Middle frontal gyrus (tissue), 1 donor: ENCODE measurements at regions not wholly inside any gene's neighbourhood (a gene's known extent, or its start where the extent isn't known, plus 50 kb on each side); places are given as distances from the start of the nearest gene placed in this dataset.
A peak's percentile ranks its signal among the peaks of the same experiment; 100 is the strongest.

Experiments used
- DNase-seq: peaks from one replicate; pipeline ENCODE4 v3.0.0-alpha.2; 2015; ENCODE audit warnings: low spot score; ENCODE audit errors: extremely low spot score

DNA sequence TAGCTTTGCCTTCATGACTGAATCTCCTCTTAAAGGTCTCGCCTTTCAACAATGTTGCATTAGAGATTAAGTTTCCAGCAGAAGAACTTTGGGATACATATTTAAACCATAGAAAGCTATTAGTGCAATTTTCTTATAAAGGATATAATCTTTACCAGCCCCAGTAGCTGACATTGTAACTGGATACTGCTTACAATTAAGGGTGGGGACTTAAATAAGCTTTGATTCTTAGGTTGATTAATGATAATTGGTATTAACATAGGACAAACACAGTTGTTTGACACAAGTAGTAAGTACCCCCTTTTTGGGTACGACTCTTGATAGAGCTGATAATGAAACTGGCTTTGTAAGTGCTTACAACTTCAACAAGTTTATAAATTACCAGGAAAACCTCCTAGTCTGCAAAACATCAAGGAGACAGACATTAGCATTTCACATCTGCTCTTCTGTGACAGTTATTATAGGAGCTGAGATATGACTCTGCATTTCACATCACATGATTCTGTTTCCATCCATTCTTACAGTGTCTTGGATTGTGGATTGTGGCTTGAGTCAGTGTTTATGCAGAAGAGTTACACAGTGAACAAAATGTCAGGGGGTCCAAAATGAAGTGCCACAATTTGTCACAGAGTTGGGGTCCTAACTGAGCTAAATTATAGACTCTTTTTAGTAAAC lies 249.1 kb upstream of the E2F7 start:
- DNase-seq = no peak

DNA sequence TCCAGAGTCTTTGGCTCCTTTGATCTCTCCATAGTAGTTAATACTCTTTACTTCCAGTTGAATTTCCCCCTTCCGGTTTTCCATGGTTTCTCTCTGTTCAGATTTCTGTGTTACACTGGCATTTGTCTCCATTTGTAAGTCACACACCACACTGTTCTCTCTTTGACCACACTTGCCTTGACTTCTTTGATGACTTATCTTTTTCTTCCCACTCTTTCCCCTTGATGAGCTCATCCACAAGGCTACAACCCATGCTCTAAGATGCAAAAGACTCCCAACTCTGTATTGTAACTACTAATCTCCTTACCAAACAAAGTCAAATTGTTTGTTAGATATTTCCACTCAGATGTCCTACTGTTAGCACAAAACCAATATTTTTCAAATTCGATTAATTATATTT lies 242.7 kb upstream of the E2F7 start:
- DNase-seq = no peak

DNA sequence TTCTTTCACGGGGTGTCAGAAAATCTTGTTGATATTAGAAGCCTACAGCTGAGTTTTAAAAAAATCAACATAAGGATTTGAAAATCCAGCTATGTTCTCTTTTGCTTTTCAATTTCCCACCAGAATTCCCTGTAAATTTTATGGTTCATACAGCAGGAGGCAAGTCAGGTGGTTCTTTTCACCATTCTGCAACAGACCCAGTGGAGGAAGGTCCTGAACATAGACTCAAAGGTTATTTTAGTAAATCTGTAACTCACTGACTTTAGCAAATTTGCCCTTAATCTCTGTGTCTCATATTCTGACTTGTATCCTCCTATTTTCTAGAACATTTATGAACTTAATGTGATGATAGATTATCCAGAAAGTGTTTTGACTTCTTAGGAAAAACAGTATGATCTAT lies 235.4 kb upstream of the E2F7 start:
- DNase-seq = no peak

DNA sequence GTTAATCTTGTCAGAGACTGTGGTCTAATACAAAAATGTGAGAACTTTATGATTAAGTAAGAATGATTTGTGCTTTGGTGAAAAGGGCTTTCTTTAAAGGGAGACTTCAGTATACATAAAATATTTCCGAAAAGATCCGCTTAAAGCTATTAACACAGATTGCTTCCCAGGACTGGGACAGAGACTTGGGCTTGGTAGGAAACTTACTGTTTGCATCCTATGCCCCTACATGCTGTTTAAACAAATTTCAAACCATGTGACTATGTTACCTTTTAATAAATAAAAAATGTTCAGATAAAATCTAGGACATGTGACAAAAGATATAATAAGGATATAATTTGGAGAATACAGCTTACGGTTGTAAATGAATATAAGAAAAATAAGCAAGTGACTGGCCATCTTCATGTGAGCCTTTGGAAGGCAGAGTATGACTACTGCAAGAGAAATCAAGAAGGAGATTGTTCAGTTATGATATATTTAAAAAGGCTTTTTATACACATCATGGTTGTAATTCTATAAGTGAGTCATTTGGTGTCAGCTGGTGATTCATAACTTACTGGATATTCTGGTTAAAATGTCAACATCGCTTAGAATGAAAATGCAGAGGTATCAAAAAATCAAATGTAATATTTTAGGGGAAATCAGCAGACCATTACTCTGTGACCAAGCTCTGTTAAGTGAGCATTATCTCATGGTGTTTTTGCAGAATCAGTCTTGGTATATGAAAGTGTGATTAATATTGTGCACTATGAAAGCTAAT lies 234.7 kb upstream of the E2F7 start:
- no peak for DNase-seq

DNA sequence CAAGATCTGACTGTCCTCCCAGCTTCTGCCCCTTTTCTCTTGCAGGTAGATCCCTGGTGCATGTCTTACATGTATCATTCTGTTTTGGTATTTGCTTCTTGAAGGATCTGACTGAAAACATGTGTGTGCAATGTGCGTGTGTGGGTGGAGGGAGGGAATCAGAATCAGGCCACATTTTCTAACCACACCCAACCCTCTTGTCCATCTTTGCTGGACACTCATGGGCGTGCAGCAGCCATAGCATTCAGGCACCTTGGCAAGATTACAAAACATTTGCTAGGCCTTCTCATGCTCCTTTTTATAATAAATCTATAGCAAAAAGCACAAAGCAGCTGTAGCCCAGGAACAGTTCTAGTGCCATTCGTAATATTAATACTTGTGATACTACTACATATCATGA lies 233.6 kb upstream of the E2F7 start:
- no peak for DNase-seq

DNA sequence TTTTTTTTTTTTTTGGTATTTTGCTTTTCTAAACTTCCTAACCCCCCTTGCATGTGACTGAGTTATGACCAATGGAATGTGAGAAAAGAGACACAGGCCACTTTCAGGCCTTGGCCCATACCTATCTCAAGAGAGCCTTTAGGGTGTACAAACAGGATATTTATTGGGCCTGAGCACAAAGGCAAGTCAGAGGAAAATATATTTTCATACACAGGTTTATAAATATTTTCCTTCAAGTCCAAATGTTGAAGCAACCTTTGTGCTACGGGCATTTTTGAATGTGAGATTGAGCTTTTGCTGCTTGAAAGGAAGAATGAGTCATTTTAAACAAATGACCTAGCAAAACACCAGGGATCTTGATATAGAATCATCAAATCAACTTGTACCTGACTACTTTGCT lies 228.6 kb upstream of the E2F7 start:
- no peak for DNase-seq

DNA sequence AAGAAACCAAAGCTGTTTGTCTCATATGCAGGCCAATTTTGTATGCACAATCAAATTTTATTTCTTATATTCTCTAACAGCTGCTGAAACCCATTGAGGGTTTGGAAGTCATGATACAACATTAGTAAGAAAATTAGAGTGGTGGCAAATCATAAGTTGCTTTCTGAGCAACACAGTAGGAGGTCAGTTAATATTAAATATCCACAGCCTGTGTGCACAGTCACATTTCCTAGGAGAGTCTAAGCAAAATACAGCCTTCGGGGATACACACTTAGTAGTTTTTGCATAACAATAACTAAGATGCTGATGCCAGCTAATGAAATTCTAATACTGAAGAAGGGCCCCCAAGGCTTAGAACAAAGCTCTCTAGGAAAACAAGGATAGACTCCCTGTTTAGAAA lies 209.6 kb upstream of the E2F7 start:
- no peak for DNase-seq

DNA sequence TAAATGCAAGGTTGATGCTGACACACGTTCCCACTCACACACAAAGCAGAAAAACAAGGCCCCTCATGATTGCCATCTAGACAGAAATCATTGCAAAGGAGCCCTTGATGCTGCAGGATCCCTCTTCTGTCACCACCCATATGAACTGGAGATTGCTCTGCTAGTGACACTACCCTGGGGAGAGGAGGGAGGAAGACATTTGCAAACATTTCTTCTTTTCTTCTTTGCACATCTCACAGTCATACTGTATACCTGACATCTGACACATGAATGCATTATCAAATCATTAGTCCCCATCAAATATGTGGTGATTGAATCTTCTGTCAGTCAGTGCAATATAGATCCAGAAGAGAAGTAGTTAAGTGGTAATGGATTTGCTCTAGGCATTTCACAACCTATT lies 208.5 kb upstream of the E2F7 start:
- DNase-seq = no peak

DNA sequence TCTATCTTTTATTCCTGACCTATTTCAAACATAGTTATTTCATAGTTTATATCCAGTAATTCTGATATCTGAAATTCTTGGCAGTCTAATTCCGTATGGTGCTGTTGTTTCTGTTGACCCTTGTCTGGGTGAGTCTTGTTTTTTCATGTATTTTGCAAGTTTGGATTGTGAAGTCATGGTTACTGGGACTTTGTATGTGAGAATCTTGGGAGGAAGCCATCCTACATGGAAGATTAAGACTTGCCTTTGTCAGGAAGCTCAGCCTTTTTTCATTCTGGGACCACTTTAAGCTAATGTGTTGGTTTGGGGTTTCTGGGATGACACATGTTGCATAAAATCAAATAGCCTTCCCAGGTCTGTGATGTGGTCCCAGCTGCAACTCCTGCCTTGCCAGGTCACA lies 191.6 kb upstream of the E2F7 start:
- no peak for DNase-seq

DNA sequence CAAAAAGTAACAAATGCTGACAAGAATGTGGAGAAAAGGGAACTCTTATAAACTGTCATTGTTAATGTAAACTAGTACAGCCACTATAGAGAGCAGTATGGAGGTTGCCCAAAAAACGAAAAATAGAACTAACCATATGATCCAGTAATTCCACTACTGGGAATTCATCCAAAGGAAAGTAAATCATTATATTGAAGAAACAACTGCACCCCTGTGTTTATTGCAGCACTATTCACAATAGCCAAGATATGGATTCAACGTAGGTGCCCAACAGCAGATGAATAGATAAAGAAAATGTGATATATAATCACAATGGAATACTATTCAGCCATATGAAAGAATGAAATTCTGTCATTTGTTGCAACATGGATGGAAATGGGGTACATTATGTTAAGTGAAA lies 188.0 kb upstream of the E2F7 start:
- DNase-seq = no peak

DNA sequence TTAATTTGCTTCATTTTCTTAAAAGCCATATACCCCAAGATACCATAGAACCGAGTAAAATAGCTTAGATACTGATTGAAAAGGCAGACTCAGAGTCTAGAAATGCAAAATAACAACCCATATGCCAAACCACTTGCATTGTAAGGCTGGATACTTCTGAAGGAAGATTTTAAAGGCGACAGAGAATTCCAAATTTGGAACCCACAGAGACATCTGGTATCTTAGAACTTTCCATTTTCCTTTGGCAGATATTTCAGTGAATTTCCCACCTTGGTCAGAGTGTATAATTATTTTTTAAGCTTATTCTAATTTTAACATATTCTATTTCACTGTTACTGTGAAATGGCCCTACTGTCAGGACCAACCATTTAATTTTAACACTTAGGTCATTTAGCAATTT lies 186.4 kb upstream of the E2F7 start:
- peak; percentile 37 for DNase-seq

DNA sequence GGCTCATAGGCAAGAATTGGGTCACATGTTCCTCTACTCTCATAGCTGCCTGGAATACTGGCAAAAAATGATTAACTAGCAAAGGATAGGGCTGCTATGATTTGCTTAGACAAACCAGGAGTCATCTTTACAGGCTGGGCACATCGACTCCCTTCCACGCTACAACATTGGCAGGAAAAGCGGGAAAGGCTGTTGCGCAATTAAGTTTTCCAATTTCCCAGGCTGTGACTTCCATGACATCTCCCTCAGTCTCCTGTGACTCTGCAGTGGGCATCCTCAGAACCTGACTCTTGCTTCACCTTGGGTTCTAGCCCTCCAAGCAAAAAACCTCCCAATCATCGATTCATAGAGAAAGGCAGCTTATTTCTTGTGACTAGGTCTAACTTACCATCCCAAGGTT lies 184.5 kb upstream of the E2F7 start:
- DNase-seq = no peak

DNA sequence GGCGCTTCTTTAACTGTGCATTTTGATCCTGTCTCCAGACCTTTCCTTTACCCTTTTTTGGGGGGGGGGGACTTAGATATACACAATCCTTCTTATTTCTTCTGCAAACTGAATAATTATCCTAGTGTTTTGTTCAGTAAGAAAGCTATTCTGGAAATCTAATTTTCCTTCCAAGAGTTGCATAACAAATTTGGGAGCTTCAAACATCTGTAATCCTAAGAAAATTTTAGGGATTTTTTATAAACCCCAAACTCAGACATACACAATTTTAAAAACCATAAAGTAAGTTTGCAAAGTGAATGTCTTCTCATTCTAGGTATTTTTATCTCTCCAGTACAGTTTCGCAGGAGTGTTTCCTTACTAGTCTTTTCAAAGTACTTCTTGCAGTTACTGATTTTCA lies 182.7 kb upstream of the E2F7 start:
- DNase-seq = no peak

DNA sequence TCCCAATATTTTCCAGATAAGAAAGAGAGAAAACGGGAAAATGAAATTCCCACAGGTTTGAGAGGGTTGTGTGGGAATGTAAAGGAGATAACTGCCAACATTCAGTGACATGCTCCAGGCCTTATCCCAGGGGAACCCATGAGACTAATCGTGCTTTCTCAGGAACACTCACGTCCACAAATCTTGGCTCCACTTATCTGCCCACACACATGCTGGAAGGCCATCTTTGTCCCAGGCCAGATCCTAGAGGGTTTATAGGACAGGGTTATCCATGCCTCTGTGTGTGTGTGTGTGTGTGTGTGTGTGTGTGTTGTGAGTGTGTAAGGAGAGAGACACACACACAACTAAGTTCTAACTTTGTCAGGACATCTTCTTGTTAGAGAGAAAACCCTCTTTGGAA lies 182.2 kb upstream of the E2F7 start:
- no peak for DNase-seq

DNA sequence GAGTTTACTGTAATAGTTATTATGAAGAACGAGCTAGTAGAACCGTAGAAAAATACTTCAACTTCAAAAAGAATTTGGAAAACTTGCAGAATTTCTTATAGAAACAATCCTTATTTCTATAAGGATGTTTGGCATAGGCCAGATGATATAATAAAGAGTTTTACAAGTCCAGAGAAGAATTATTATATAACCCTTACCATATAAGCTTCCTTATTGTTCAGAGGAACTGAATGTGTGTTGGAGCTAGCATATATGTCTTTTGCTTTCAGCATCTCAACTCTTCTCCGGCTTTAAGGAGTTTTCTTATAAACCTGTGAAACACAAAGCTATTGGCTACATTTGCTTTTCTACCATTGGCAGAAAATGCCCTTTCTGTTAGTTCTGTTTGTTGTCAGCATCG lies 178.0 kb upstream of the E2F7 start:
- DNase-seq = no peak

DNA sequence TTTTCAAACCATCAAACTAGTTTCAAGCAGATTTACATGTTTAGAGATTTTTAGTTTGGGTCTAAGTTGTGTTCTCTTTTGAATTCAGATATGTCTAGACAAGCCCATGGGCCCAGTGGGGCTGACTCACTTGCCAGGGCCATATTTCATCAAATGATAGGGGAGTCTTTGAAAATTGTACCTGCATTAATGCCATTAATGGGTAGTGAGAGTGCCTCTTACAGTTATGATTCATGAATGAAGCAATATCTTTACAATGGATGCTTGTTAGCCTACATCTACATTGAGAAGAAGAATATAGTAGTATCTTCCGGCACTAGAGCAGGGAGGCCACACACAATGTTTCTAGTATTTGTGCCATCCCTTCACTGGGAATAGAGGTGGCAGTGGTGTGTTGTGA lies 174.2 kb upstream of the E2F7 start:
- DNase-seq = no peak

DNA sequence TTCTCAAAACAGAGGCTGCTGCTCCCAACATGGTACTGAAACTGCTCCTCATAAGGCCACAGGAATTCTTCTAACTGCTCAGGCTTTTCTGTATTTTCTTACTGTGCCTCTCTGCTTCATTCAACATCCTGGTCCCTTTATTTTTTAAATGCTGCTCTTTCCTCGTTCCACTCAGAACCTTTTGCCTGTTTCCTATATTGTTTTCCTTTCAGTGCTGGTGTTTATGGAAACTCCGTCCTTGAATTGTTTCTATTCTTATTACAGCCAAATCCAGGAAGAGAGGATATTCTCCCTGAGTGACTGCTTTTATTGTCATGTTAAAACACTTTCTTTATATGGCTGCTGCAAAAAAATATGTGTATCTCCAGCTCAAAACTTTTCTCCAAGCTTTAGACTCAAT lies 173.0 kb upstream of the E2F7 start:
- no peak for DNase-seq

DNA sequence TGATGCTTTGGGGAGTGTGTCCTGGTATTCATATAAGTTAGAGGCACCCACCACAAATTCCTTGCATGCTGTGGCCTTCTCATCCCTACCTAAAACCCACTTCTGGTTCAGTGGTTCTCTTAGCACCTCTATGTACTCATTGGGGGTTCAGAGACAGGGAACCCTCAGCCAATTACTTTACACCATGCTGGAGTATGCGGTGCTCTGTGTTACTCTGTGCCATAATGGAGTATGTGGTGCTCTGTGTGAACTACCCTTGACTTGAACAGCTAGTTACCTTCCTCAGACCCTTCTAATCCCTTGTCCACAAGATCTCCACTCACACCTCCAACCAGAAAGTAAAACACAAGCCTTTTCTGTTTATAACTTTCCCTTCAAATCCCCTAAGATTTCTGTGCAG lies 172.5 kb upstream of the E2F7 start:
- DNase-seq = no peak

DNA sequence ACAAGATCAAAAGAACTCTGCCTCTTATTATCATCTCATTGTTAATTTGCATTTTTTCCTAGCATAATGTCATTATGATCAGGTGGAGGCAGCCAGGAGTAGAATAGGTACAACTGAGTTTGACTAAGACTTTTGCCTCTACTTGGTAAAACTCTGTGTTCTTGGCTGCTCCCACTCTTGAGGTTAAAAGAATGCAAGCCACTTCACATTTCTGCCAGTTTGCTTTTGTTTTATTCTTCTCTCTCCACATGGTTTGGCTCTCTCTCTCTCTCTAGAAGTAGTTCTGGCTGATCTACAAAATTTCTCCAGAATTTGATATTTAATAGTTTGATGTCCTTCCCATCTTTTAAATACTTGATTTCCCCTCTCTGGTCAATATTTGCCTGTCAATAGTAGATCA lies 170.7 kb upstream of the E2F7 start:
- DNase-seq = no peak

DNA sequence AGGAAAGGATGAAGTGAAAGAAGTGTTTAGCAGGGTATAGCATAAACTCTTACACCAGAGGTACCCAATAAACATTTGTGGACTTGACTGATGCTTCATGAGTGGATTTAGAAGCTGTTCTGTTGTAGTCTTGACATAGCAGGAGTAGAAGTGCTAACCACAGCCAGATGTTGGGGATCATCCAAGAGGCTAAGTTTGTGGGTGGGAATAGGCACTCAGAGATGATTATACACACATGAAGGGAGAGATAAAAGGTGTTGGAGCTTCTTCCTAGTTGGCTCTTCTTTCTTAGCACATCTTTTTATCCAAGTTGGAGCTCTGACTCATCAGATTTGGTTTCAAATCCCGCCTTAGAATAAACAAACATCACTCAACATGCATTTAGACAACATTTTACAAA lies 166.7 kb upstream of the E2F7 start:
- no peak for DNase-seq

DNA sequence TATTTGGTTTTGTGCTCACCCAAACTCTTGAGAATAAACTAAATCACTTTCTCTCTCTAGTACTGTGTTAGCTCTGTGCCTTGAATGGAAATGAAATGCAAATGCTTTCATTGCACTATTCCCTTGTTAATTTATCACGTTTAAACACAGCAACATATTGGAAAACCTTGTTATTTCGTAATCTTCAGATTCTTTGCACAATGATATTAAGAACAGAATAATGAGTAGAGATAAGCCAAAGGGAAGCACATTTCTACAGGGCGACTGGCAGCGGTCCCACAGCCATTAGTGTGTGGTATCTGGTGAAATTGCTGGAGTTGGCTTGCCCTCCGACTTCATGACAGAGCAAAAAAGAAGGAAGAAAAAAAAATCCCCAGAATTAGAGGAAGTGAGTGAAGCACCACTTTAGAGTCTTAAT lies 166.1 kb upstream of the E2F7 start:
- DNase-seq = no peak

DNA sequence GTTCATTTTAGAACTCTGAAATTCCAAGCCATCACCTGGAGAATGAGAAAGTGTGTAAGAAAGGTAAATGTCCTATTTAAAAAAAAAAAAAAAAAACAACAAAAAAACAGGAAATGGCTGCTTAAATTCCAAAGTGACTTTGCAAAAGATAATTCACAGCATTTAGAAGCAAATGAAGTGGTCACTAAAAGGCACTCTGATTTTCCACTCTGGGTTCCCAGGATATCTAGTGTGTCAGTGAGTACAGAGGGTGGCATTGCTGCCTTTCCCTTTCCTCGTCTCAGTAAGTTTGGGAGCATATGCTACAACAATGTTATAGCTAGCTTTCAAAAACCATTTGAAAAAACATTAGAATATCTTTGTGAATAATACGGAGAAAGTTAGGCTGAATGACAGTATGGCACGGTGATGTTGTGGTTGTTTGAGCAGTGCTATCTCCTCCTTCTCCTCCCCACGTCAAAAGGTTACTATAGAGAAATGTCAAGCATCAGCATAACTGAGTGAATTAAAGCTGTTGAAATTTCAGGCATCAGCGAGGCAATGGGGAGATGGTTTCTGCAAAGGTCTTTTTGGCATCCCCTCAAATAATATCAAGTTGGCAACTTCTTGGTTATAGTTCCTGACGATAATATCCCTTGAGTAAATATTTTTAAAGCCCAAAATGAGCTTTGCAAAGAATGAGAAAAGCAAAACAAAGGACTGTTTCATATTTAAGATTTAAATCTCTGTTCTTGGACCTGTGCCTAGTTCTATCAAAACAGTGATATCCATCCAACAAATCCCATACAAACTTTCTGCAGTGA lies 164.5 kb upstream of the E2F7 start:
- DNase-seq = no peak

DNA sequence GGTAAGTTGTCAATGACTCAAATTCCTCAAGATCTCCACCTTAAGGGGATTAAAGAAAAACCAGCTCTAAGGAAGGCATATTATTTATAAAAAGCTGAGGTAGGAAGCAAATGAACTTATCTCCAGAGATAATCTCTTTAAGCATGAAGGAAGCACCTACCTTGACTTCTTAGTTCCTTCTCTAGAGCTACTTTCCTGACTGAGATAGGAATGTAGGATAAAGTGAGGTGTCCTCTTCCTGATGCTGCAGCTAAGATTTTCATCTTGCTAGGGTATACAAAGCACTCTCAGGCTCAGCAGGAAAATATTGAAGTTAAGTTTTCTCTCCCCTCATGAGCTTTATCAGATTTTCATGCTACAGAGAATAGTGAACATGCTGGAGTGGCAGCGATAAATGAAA lies 163.0 kb upstream of the E2F7 start:
- no peak for DNase-seq
